ENCODE measurements at regions not wholly inside any gene's neighbourhood (a gene's known extent, or its start where the extent isn't known, plus 50 kb on each side); places are given as distances from the start of the nearest gene placed in this dataset.
"Not testable (repeated sequence)": the region's sequence is repeated elsewhere in the genome, so short reads cannot be mapped to it uniquely, and the experiment has no call there.

- DNase-seq, result no peak
Measured at GRCh38 chr5:62132276-62132675, 173.7 kb upstream of the KIF2A start.

GRCh38 chr5:62133426-62133825, 172.6 kb upstream of the KIF2A start:
- no peak for DNase-seq

- no peak for DNase-seq
Measured at GRCh38 chr5:62134811-62135210, 171.2 kb upstream of the KIF2A start.

- no peak for DNase-seq
Measured at GRCh38 chr5:62137628-62138027, 168.4 kb upstream of the KIF2A start.

GRCh38 chr5:62138607-62139006, 167.4 kb upstream of the KIF2A start:
- DNase-seq, result no peak

- DNase-seq, result no peak
Measured at GRCh38 chr5:62139741-62140140, 166.3 kb upstream of the KIF2A start.

- DNase-seq, result no peak
Measured at GRCh38 chr5:62142351-62142750, 163.7 kb upstream of the KIF2A start.

- no peak for DNase-seq
Measured at GRCh38 chr5:62143268-62144229, 162.5 kb upstream of the KIF2A start.

GRCh38 chr5:62144401-62145022, 161.5 kb upstream of the KIF2A start:
- no peak for DNase-seq

GRCh38 chr5:62149879-62150278, 156.1 kb upstream of the KIF2A start:
- no peak for DNase-seq

GRCh38 chr5:62152394-62153087, 153.5 kb upstream of the KIF2A start:
- DNase-seq, result no peak

GRCh38 chr5:62154758-62155157, 151.2 kb upstream of the KIF2A start:
- DNase-seq, result no peak

- DNase-seq, result no peak
Measured at GRCh38 chr5:62155988-62156387, 150.0 kb upstream of the KIF2A start.

- no peak for DNase-seq
Measured at GRCh38 chr5:62167561-62168057, 138.4 kb upstream of the KIF2A start.

- DNase-seq, result no peak
Measured at GRCh38 chr5:62168506-62169281, 137.3 kb upstream of the KIF2A start.

GRCh38 chr5:62178258-62178657, 127.7 kb upstream of the KIF2A start:
- no peak for DNase-seq

- no peak for DNase-seq
Measured at GRCh38 chr5:62182802-62183201, 123.2 kb upstream of the KIF2A start.

GRCh38 chr5:62183727-62184126, 122.3 kb upstream of the KIF2A start:
- DNase-seq, result no peak

GRCh38 chr5:62184444-62184843, 121.6 kb upstream of the KIF2A start:
- no peak for DNase-seq

- no peak for DNase-seq
Measured at GRCh38 chr5:62190173-62190572, 115.8 kb upstream of the KIF2A start.

- DNase-seq, result no peak
Measured at GRCh38 chr5:62190931-62191330, 115.1 kb upstream of the KIF2A start.

GRCh38 chr5:62192958-62193357, 113.0 kb upstream of the KIF2A start:
- DNase-seq, result no peak

- not testable (repeated sequence) for DNase-seq
Measured at GRCh38 chr5:62196532-62196931, 109.5 kb upstream of the KIF2A start.
